ENCODE measurements at regions not wholly inside any gene's neighbourhood (a gene's known extent, or its start where the extent isn't known, plus 50 kb on each side); places are given as distances from the start of the nearest gene placed in this dataset.

- Histone ChIP-seq H3K9me3 (no peaks in the 10 kb centered on the region), H3K4me1 (no peaks in the 10 kb centered on the region), H3K27ac (no peak overlapping the region), H3K27me3 (no peaks in the 10 kb centered on the region), H3K4me3 (no peak overlapping the region), H3K36me3 (no peaks in the 10 kb centered on the region)
- no peak for TF ChIP-seq CTCF (IDR thresholded peaks at IDR 0.05)
- DNase-seq, result no peak
Measured at GRCh38 chr13:87198371-87198770, 472.8 kb upstream of the SLITRK5 start.

- Histone ChIP-seq H3K4me3 (no peak overlapping the region), H3K9me3 (no peaks in the 10 kb centered on the region), H3K27ac (no peak overlapping the region), H3K27me3 (no peaks in the 10 kb centered on the region), H3K36me3 (no peaks in the 10 kb centered on the region), H3K4me1 (no peaks in the 10 kb centered on the region)
- no peak for DNase-seq
- TF ChIP-seq POLR2A (IDR thresholded peaks at IDR 0.05), result no peak
- TF ChIP-seq CTCF (IDR thresholded peaks at IDR 0.05), result no peak
Measured at GRCh38 chr13:87206708-87207107, 464.5 kb upstream of the SLITRK5 start.

- H3K4me1 ChIP-seq, result no peaks in the 10 kb centered on the region
- no peaks in the 10 kb centered on the region for H3K9me3 ChIP-seq
- H3K27me3 ChIP-seq, result no peaks in the 10 kb centered on the region
- no peak overlapping the region for H3K4me3 ChIP-seq
- no peaks in the 10 kb centered on the region for H3K36me3 ChIP-seq
- H3K27ac ChIP-seq, result no peak overlapping the region
- no peak for TF ChIP-seq CTCF (IDR thresholded peaks at IDR 0.05)
- no peak for TF ChIP-seq POLR2A (IDR thresholded peaks at IDR 0.05)
- DNase-seq, result no peak
Measured at GRCh38 chr13:87207280-87208003, 463.7 kb upstream of the SLITRK5 start.

GRCh38 chr13:87208636-87209035 lies 462.5 kb upstream of the SLITRK5 start:
- TF ChIP-seq POLR2A (IDR thresholded peaks at IDR 0.05) (no peak), CTCF (IDR thresholded peaks at IDR 0.05) (no peak)
- no peak overlapping the region for H3K4me3 ChIP-seq

GRCh38 chr13:87234981-87235380 lies 436.2 kb upstream of the SLITRK5 start:
- H3K36me3 ChIP-seq, result no peaks in the 10 kb centered on the region
- H3K4me3 ChIP-seq, result no peak overlapping the region
- H3K4me1 ChIP-seq, result no peaks in the 10 kb centered on the region
- TF ChIP-seq CTCF (IDR thresholded peaks at IDR 0.05) (no peak), POLR2A (IDR thresholded peaks at IDR 0.05) (no peak)
- no peak overlapping the region for H3K27ac ChIP-seq
- no peaks in the 10 kb centered on the region for H3K27me3 ChIP-seq
- H3K9me3 ChIP-seq, result no peaks in the 10 kb centered on the region
- no peak for DNase-seq

More at GRCh38 chr13:87208636-87209035, 462.5 kb upstream of the SLITRK5 start:
- no peaks in the 10 kb centered on the region for H3K9me3 ChIP-seq
- DNase-seq, result no peak
- H3K27ac ChIP-seq, result no peak overlapping the region
- no peaks in the 10 kb centered on the region for H3K27me3 ChIP-seq
- H3K36me3 ChIP-seq, result no peaks in the 10 kb centered on the region
- no peaks in the 10 kb centered on the region for H3K4me1 ChIP-seq

GRCh38 chr13:87235621-87236020 lies 435.6 kb upstream of the SLITRK5 start:
- Histone ChIP-seq H3K27ac (no peak overlapping the region), H3K4me3 (no peak overlapping the region), H3K9me3 (no peaks in the 10 kb centered on the region), H3K27me3 (no peaks in the 10 kb centered on the region), H3K4me1 (no peaks in the 10 kb centered on the region), H3K36me3 (no peaks in the 10 kb centered on the region)
- no peak for DNase-seq
- no peak for TF ChIP-seq POLR2A (IDR thresholded peaks at IDR 0.05)
- TF ChIP-seq CTCF (IDR thresholded peaks at IDR 0.05), result no peak
